ENCODE measurements at regions not wholly inside any gene's neighbourhood (a gene's known extent, or its start where the extent isn't known, plus 50 kb on each side); places are given as distances from the start of the nearest gene placed in this dataset.

DNA sequence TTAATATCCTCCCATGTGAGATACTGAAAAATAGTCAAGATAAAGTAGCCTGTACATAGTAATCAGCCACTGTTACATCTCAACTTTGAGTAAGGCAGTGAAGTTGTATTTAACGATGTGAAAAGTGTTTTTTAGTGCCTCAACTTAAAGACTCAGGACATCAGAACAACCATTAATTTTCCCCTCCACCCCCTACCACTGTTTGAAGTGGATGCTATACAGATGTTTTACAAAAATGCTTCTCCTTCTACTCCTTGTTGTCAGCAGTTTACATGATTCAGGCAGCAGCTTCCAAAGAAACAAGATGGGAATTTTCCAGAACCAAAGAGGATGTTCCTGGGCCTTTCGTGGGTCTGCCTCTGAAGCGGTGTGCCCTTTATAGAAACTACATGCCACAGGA, 143.6 kb downstream of the RPAP3 start:
- Histone ChIP-seq H3K27ac (no peak overlapping the region), H3K9me3 (no peaks in the 10 kb centered on the region), H3K4me1 (no peaks in the 10 kb centered on the region), H3K36me3 (ENCODE audit: low read depth, missing control alignments) (no peaks in the 10 kb centered on the region), H3K4me3 (no peak overlapping the region), H3K27me3 (no peaks in the 10 kb centered on the region)
- WGBS, 2 donors = 64 to 72% methylated on average over 3 of the region's 3 CpGs
- TF ChIP-seq CTCF (IDR thresholded peaks at IDR 0.05) (no peak), POLR2A (IDR thresholded peaks at IDR 0.05) (no peak)
- DNase-seq = no peak
- intact Hi-C loops (cut with DNase I; ENCODE audit: low total_unique reads) = no loop called here

- TF ChIP-seq CTCF (IDR thresholded peaks at IDR 0.05) = no peak
- TF ChIP-seq POLR2A (IDR thresholded peaks at IDR 0.05) = no peak
- no peak overlapping the region for H3K4me3 ChIP-seq
- no peaks in the 10 kb centered on the region for H3K27me3 ChIP-seq
- no peaks in the 10 kb centered on the region for H3K9me3 ChIP-seq
- intact Hi-C loops (cut with DNase I; ENCODE audit: low total_unique reads) = no loop called here
- no peaks in the 10 kb centered on the region for H3K4me1 ChIP-seq
- DNase-seq = no peak
- WGBS, 2 donors = 73% methylated on average over 2 of the region's 2 CpGs
- H3K27ac ChIP-seq = no peak overlapping the region
- no peaks in the 10 kb centered on the region for H3K36me3 ChIP-seq (ENCODE audit: low read depth, missing control alignments)
These were observed 144.1 kb downstream of the RPAP3 start for GRCh38 chr12:47561746-47562145.

GRCh38 chr12:47560415-47560814, 145.4 kb downstream of the RPAP3 start:
- Histone ChIP-seq H3K4me3 (no peak overlapping the region), H3K9me3 (no peaks in the 10 kb centered on the region), H3K36me3 (ENCODE audit: low read depth, missing control alignments) (no peaks in the 10 kb centered on the region), H3K27me3 (no peaks in the 10 kb centered on the region), H3K4me1 (no peaks in the 10 kb centered on the region), H3K27ac (no peak overlapping the region)
- 61 to 74% methylated on average over 2 of the region's 2 CpGs for WGBS, 2 donors
- intact Hi-C loops (cut with DNase I; ENCODE audit: low total_unique reads) = no loop called here
- no peak for DNase-seq
- TF ChIP-seq CTCF (IDR thresholded peaks at IDR 0.05) (no peak), POLR2A (IDR thresholded peaks at IDR 0.05) (no peak)

DNA sequence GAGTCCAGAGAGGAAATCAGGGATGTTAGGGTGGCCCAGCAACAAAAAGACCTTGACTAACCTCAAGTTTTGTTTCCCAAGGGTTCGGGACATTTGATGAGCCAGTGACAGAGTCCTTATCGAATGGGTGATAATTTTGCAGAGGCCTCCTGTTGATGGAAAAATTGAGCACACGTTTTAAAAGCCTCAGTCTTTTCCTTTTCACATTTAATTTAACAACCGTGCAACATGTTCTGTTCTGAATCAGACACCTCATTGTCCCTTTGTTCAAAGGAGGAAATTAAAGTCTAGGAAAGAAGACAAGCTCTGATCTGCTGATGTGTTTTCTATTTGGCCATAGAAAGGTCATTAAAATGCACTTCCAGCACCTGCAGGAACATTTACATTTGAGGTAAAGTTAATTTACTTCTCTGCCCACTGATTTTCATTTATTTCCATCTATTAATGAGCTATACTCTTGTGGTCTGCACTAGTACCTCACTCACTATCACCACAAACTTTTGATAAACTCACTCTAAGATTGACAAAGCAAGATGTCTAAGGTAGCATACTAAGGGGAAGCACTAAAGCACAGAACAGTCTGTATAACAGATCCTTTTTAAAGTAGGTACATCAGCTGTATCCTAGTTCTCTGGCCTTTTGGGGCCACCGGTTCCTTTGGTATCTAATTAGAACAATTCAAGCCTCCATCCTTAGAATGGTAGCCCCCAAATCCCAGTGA, 147.0 kb downstream of the RPAP3 start:
- DNase-seq = no peak
- no peaks in the 10 kb centered on the region for H3K27me3 ChIP-seq
- no peaks in the 10 kb centered on the region for H3K4me1 ChIP-seq
- H3K36me3 ChIP-seq (ENCODE audit: low read depth, missing control alignments) = no peaks in the 10 kb centered on the region
- H3K27ac ChIP-seq = no peak overlapping the region
- H3K4me3 ChIP-seq = no peak overlapping the region
- WGBS, 2 donors = 73 to 85% methylated on average over 5 of the region's 5 CpGs
- no peaks in the 10 kb centered on the region for H3K9me3 ChIP-seq
- no peak for TF ChIP-seq POLR2A (IDR thresholded peaks at IDR 0.05)
- TF ChIP-seq CTCF (IDR thresholded peaks at IDR 0.05) = no peak
- intact Hi-C loops (cut with DNase I; ENCODE audit: low total_unique reads) = no loop called here

GRCh38 chr12:47557386-47557785, 148.4 kb downstream of the RPAP3 start:
- H3K36me3 ChIP-seq (ENCODE audit: low read depth, missing control alignments) = no peaks in the 10 kb centered on the region
- H3K27ac ChIP-seq = no peak overlapping the region
- H3K4me3 ChIP-seq = no peak overlapping the region
- TF ChIP-seq CTCF (IDR thresholded peaks at IDR 0.05) (no peak), POLR2A (IDR thresholded peaks at IDR 0.05) (no peak)
- 87% methylated on average over 5 of the region's 5 CpGs for WGBS, 2 donors
- H3K27me3 ChIP-seq = no peaks in the 10 kb centered on the region
- intact Hi-C loops (cut with DNase I; ENCODE audit: low total_unique reads) = no loop called here
- no peaks in the 10 kb centered on the region for H3K4me1 ChIP-seq
- no peak for DNase-seq
- no peaks in the 10 kb centered on the region for H3K9me3 ChIP-seq
